ENCODE measurements at regions not wholly inside any gene's neighbourhood (a gene's known extent, or its start where the extent isn't known, plus 50 kb on each side); places are given as distances from the start of the nearest gene placed in this dataset.

- ATAC-seq (ENCODE audit: low FRiP score) (no peak), DNase-seq (ENCODE audit: low spot score) (no peak)
- no peak for TF ChIP-seq CTCF (IDR thresholded peaks at IDR 0.05)
Measured at GRCh38 chr1:115404911-115405310, 66.9 kb upstream of the NGF start.

- DNase-seq (ENCODE audit: low spot score): no peak
- TF ChIP-seq CTCF (IDR thresholded peaks at IDR 0.05): no peak
- ATAC-seq (ENCODE audit: low FRiP score): no peak
Measured at GRCh38 chr1:115402753-115403184, 64.7 kb upstream of the NGF start.

- no peak for DNase-seq (ENCODE audit: low spot score)
- ATAC-seq (ENCODE audit: low FRiP score): no peak
- no peak for TF ChIP-seq CTCF (IDR thresholded peaks at IDR 0.05)
Measured at GRCh38 chr1:115401676-115402075, 63.6 kb upstream of the NGF start.

DNA sequence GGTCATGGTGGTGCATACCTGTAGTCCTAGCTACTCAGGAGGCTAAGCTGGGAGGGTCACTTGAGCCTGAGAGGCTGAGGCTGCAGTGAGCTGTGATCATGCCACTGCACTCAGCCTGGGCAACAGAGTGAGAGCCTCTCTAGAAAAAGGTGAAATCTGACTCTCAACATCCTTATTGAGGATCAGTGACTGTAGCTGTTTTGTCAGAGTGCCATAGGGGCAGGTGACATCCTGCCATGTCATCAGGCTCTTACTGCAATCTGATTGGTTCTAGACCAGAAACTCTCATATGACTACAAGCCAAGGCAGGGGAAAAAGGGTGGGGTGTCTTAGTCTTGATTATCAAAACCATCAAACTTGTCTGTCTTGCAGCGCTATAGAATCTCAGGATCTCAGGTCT, 62.8 kb upstream of the NGF start:
- no peak for TF ChIP-seq CTCF (IDR thresholded peaks at IDR 0.05)
- ATAC-seq (ENCODE audit: low FRiP score) (no peak), DNase-seq (ENCODE audit: low spot score) (no peak)

- TF ChIP-seq CTCF (IDR thresholded peaks at IDR 0.05): no peak
- no peak for DNase-seq (ENCODE audit: low spot score)
- no peak for ATAC-seq (ENCODE audit: low FRiP score)
Measured at GRCh38 chr1:115400426-115400825, 62.4 kb upstream of the NGF start.

DNA sequence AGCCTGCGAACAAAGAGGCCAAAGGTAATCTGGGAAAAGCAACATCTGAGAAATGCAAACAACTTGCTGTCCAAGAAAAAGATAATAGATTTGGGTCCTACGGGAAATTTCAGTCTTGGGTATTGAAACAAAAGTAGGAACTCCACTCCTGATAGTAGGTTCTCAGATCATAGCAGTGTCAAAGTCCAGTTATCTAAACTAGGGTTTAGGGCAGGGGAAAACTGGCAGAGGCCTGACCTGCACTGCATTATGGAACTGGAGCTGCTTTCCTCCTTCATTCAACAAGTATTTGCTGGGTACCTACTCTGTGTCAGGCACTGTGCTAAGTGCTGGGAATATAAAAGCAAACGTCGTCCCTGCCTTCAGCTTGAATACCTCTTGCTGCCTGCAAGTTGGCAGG, 60.7 kb upstream of the NGF start:
- DNase-seq (ENCODE audit: low spot score) (no peak), ATAC-seq (ENCODE audit: low FRiP score) (no peak)
- TF ChIP-seq CTCF (IDR thresholded peaks at IDR 0.05): no peak

All from omental fat pad (tissue), 3 donors.